HepG2 (cell line): ENCODE measurements at regions not wholly inside any gene's neighbourhood (a gene's known extent, or its start where the extent isn't known, plus 50 kb on each side); places are given as distances from the start of the nearest gene placed in this dataset.

ENCODE experiments used
- ATAC-seq: fragments of 200-7000 bp; cut with Tn5 transposase; 3 replicates; pipeline ENCODE4 v1.9.1; 2020; ENCODE audit warnings: mild to moderate bottlenecking, moderate library complexity
- BruUV-seq: library from RNA; stranded (reverse); fragments of 400-500 nt; replicated peaks from 2 replicates; lab custom pipeline; 2021; lab: Mats Ljungman, UMichigan
- CTCF ChIA-PET: fragments of 300-600 bp; formaldehyde crosslinking; extraction: SDS; loops from one replicate; lab custom pipeline; 2021; ENCODE audit warnings: low total read pairs, inconsistent platforms, low intra/inter-chr PET ratio; lab: Yijun Ruan, JAX
- POLR2A ChIA-PET: fragments of 350-600 bp; sonication (Branson Sonifier 250); formaldehyde crosslinking; loops from one replicate; lab custom pipeline; 2020; ENCODE audit warnings: antibody characterized with exemption, inconsistent platforms; lab: Yijun Ruan, JAX
- DNase-seq: peaks from one replicate; pipeline ENCODE4 v3.0.0-alpha.2; 2015; ENCODE audit warnings: low spot score
- FAIRE-seq: peaks from 3 replicates; lab custom pipeline; 2011; peaks lifted over from hg19 to GRCh38; lab: Jason Lieb, UNC
- H2AFZ ChIP-seq: one replicate; pipeline ENCODE4 v1.6.1; 2011; ENCODE audit warnings: low read length, inconsistent platforms
- H3K27ac ChIP-seq: fragments of 300-600 bp; 3 replicates; pipeline ENCODE4 v1.8.0; 2011; ENCODE audit warnings: mixed run types, mild to moderate bottlenecking, mixed read lengths, low read length, inconsistent platforms; ENCODE audit not compliant: insufficient read depth; ENCODE audit errors: extremely low read length
- H3K27me3 ChIP-seq, 2 experiments: fragments of 200-600 bp in 1 of 2; 2 replicates in 1 of 2; 3 replicates in 1 of 2; pipeline versions ENCODE4 v1.6.0 to v1.8.0; 2011; ENCODE audit warnings: low read length in 2 of 2, mild to moderate bottlenecking in 2 of 2, moderate library complexity in 2 of 2, inconsistent platforms in 1 of 2; ENCODE audit not compliant: insufficient read depth in 2 of 2, control insufficient read depth in 1 of 2
- H3K36me3 ChIP-seq, 2 experiments: fragments of 200-600 bp in 1 of 2; replicated peaks in 1 of 2; 2 replicates in 1 of 2; 3 replicates in 1 of 2; pipeline versions ENCODE4 v1.5.1 to v1.8.0; 2011; ENCODE audit warnings: low read length in 2 of 2, inconsistent platforms in 1 of 2; ENCODE audit not compliant: insufficient read depth in 2 of 2, control insufficient read depth in 1 of 2
- H3K4me1 ChIP-seq: 2 replicates; pipeline ENCODE4 v1.5.1; 2012; ENCODE audit warnings: low read length, inconsistent platforms; ENCODE audit not compliant: insufficient read depth
- H3K4me2 ChIP-seq: 2 replicates; pipeline ENCODE4 v1.6.0; 2011; ENCODE audit warnings: low read depth, low read length, inconsistent platforms
- H3K4me3 ChIP-seq, 3 experiments: fragments of 200-600 bp in 1 of 3; sonication (generic), shearing (Covaris generic) in 1 of 3; replicated peaks in 1 of 3; 2 replicates each; pipeline ENCODE4 v1.5.1; 2011 to 2016; ENCODE audit warnings: low read length in 3 of 3, inconsistent platforms in 2 of 3, low read depth in 2 of 3, mild to moderate bottlenecking in 2 of 3, control low read depth in 1 of 3, mixed read lengths in 1 of 3; ENCODE audit not compliant: insufficient read depth in 1 of 3
- H3K79me2 ChIP-seq: one replicate; pipeline ENCODE4 v1.6.1; 2011; ENCODE audit warnings: low read length, inconsistent platforms; ENCODE audit not compliant: insufficient read depth
- H3K9ac ChIP-seq: 2 replicates; pipeline ENCODE4 v1.6.0; 2011; ENCODE audit warnings: mild to moderate bottlenecking, low read depth, low read length, inconsistent platforms; ENCODE audit not compliant: insufficient read depth
- H3K9me3 ChIP-seq: 2 replicates; pipeline ENCODE4 v1.5.1; 2012; ENCODE audit warnings: mild to moderate bottlenecking, low read length
- H4K20me1 ChIP-seq: 2 replicates; pipeline ENCODE4 v1.6.0; 2011; ENCODE audit warnings: inconsistent platforms, mild to moderate bottlenecking, low read length, moderate library complexity; ENCODE audit not compliant: insufficient read depth
- ARNT2 ChIP-seq: sonication (generic); formaldehyde crosslinking; IDR thresholded peaks from 2 replicates; pipeline ENCODE4 v1.8.0; 2022; ENCODE audit warnings: mild to moderate bottlenecking, low read depth, missing genetic modification reagents, moderate library complexity
- ATRX ChIP-seq: sonication (generic); formaldehyde crosslinking; IDR thresholded peaks from 2 replicates; pipeline ENCODE4 v1.4.0; 2020; ENCODE audit warnings: missing genetic modification reagents, borderline replicate concordance
- BHLHE40 ChIP-seq: IDR thresholded peaks from 2 replicates; pipeline ENCODE4 v1.6.1; 2011; ENCODE audit warnings: low read length, improper control_type of control experiment
- GPN1 ChIP-seq: sonication (generic); formaldehyde crosslinking; IDR thresholded peaks from 2 replicates; pipeline ENCODE4 v1.5.1; 2020; ENCODE audit warnings: missing genetic modification reagents, borderline replicate concordance
- IKZF1 ChIP-seq: fragments of 450-650 bp; IDR thresholded peaks from 2 replicates; pipeline ENCODE4 v1.7.1; 2016
- KAT8 ChIP-seq: IDR thresholded peaks from 2 replicates; pipeline ENCODE4 v1.6.1; 2016; ENCODE audit warnings: missing genetic modification reagents, missing compliant biosample characterization
- NPAS2 ChIP-seq: sonication (generic); formaldehyde crosslinking; IDR thresholded peaks from 2 replicates; pipeline ENCODE4 v1.8.0; 2022; ENCODE audit warnings: mild to moderate bottlenecking, missing genetic modification reagents, borderline replicate concordance
- SRF ChIP-seq: IDR thresholded peaks from 2 replicates; pipeline ENCODE4 v1.6.1; 2011; ENCODE audit warnings: mild to moderate bottlenecking, low read depth, low read length, moderate library complexity
- ZNF510 ChIP-seq: sonication (generic); formaldehyde crosslinking; IDR thresholded peaks from 2 replicates; pipeline ENCODE4 v1.4.0; 2020; ENCODE audit warnings: low read depth, mild to moderate bottlenecking, missing genetic modification reagents
- WGBS: methylation state at CpG from one replicate; pipeline ENCODE4 v1.1.6; 2017; ENCODE audit warnings: low lambda C conversion rate; 5-methylcytosine and 5-hydroxymethylcytosine counted together
- in situ Hi-C: cut with HindIII; loops from 2 replicates; pipeline ENCODE4 v1.10.0; 2017; ENCODE audit warnings: low pct_unique_long_range_greater_than_20kb; ENCODE audit not compliant: extremely low pct_ligation_motif_present
- intact Hi-C: fragments of 100-400 bp; cut with micrococcal nuclease; formaldehyde crosslinking; loops from one replicate; pipeline ENCODE4 v1.10.0; 2022; ENCODE audit not compliant: unreplicated experiment
- TF ChIP-seq, protein P1 (sequence below): sonication (generic); formaldehyde crosslinking; IDR thresholded peaks from 2 replicates; pipeline ENCODE4 v1.4.0; 2020; ENCODE audit warnings: missing genetic modification reagents
- TF ChIP-seq, protein P2 (sequence below): sonication (generic); formaldehyde crosslinking; IDR thresholded peaks from 2 replicates; pipeline ENCODE4 v1.4.0; 2020; ENCODE audit warnings: missing genetic modification reagents
- TF ChIP-seq, protein P3 (sequence below): sonication (generic); formaldehyde crosslinking; IDR thresholded peaks from 2 replicates; pipeline ENCODE4 v1.5.0; 2020; ENCODE audit warnings: missing genetic modification reagents, mild to moderate bottlenecking, borderline replicate concordance

DNA sequence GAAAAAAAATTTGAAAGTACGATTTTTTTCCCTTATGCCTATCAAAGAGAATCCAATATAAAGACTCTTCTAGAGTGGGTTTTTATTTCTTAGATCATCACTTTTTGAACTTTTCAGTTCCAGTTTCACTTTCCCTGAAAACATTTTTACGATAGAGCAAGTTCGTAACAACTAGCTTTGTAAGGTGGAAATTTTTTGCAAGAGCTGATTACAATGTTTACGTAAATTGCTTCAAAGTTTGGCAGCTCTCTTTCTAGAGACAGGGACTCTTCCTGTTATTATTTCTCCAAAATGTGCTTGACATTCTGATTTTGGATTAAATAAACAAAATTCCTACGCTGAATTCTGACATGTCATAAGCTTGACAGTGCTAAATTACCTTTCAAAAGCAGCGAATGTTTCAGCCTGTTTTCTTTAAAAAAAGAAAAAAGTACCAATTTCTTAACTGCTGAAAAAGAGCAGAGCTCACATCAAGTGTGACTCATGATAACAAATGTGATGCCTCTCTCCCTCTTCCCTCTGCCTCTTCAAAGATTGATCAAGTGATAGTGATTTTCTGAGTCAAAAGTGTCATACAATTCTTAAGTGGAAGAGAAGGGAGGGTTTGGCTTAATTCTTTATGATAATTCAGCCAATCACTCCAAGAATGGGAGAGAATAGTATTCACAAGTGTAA is 175.2 kb downstream of the KCNJ2 start:
- 9% methylated on average over 6 of the region's 6 CpGs for WGBS
- Histone ChIP-seq H3K27ac (no peak overlapping the region), H4K20me1 (no peaks in the 10 kb centered on the region), H3K36me3 (no peaks in the 10 kb centered on the region), H2AFZ (no peak overlapping the region), H3K4me1 (no peaks in the 10 kb centered on the region), H3K27me3 (no peaks in the 10 kb centered on the region), H3K9me3 (peaks cover 98% of the 10 kb centered on the region), H3K4me3 (no peak overlapping the region), H3K79me2 (no peaks in the 10 kb centered on the region), H3K9ac (no peak overlapping the region)
- ChIA-PET CTCF (no interaction called here), POLR2A (no interaction called here)
- ATAC-seq (no peak), FAIRE-seq (no peak), DNase-seq (no peak)
- intact Hi-C loops, result no loop called here
- in situ Hi-C loops, result no loop called here
- no peak for TF ChIP-seq GPN1 (CRISPR knock-in tag)
- no peak for TF ChIP-seq NPAS2
- no peak for TF ChIP-seq ZNF510 (CRISPR knock-in tag)
- no peak for TF ChIP-seq ARNT2 (CRISPR knock-in tag)
- no peak for TF ChIP-seq IKZF1
- TF ChIP-seq, all 625 proteins: peak for 0
- no peak overlapping the region for H3K4me2 ChIP-seq
- BruUV-seq, result no TSS peak

DNA sequence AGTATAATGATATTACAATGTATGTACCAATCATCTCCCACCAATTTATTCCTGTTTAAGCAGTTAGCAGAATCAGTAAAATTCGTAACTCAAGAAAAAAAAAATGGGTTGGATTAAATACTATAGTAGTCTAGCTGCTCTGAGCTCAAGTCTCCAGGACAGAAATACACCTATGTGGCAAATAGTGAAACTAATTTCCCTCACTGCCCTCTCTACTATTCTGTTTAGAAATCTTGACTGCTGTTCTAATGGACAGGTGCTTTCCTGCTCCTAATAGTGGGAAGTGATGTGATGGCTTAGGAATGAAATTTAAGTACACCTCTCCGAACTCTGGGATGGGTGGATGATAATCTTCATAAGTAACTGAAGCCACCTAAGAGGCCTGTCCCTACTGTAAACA is 175.7 kb downstream of the KCNJ2 start:
- Histone ChIP-seq H3K4me2 (no peak overlapping the region), H3K79me2 (no peaks in the 10 kb centered on the region), H2AFZ (no peak overlapping the region), H3K4me3 (no peak overlapping the region), H3K36me3 (no peaks in the 10 kb centered on the region), H3K27me3 (no peaks in the 10 kb centered on the region), H4K20me1 (no peaks in the 10 kb centered on the region), H3K4me1 (no peaks in the 10 kb centered on the region), H3K9me3 (peaks cover 98% of the 10 kb centered on the region), H3K27ac (no peak overlapping the region), H3K9ac (no peak overlapping the region)
- ChIA-PET POLR2A (no interaction called here), CTCF (no interaction called here)
- in situ Hi-C loops, result no loop called here
- ATAC-seq, result no peak
- DNase-seq, result no peak
- WGBS, result 3% methylated on average over 2 of the region's 2 CpGs
- FAIRE-seq, result no peak
- intact Hi-C loops, result no loop called here
- no TSS peak for BruUV-seq
- TF ChIP-seq, protein P1, sequence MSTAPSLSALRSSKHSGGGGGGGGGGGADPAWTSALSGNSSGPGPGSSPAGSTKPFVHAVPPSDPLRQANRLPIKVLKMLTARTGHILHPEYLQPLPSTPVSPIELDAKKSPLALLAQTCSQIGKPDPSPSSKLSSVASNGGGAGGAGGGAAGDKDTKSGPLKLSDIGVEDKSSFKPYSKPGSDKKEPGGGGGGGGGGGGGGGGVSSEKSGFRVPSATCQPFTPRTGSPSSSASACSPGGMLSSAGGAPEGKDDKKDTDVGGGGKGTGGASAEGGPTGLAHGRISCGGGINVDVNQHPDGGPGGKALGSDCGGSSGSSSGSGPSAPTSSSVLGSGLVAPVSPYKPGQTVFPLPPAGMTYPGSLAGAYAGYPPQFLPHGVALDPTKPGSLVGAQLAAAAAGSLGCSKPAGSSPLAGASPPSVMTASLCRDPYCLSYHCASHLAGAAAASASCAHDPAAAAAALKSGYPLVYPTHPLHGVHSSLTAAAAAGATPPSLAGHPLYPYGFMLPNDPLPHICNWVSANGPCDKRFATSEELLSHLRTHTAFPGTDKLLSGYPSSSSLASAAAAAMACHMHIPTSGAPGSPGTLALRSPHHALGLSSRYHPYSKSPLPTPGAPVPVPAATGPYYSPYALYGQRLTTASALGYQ (CRISPR knock-in tag), result no peak
- TF ChIP-seq BHLHE40 (no peak), SRF (no peak), ATRX (no peak), KAT8 (no peak)
- TF ChIP-seq, protein P2, sequence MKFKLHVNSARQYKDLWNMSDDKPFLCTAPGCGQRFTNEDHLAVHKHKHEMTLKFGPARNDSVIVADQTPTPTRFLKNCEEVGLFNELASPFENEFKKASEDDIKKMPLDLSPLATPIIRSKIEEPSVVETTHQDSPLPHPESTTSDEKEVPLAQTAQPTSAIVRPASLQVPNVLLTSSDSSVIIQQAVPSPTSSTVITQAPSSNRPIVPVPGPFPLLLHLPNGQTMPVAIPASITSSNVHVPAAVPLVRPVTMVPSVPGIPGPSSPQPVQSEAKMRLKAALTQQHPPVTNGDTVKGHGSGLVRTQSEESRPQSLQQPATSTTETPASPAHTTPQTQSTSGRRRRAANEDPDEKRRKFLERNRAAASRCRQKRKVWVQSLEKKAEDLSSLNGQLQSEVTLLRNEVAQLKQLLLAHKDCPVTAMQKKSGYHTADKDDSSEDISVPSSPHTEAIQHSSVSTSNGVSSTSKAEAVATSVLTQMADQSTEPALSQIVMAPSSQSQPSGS, result no peak
- TF ChIP-seq, protein P3, sequence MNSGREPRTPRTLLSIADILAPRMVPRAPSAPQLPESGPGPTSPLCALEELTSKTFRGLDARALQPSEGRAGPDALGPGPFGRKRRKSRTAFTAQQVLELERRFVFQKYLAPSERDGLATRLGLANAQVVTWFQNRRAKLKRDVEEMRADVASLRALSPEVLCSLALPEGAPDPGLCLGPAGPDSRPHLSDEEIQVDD (CRISPR knock-in tag), result no peak
